A673 (cell line): ENCODE measurements at regions not wholly inside any gene's neighbourhood (a gene's known extent, or its start where the extent isn't known, plus 50 kb on each side); places are given as distances from the start of the nearest gene placed in this dataset.

ENCODE experiments used
- BruUV-seq: library from RNA; stranded (reverse); fragments of 400-500 nt; replicated peaks from 2 replicates; lab custom pipeline; 2021; lab: Mats Ljungman, UMichigan
- CTCF ChIA-PET: fragments of 300-600 bp; sonication (Branson Sonifier 250); formaldehyde crosslinking; loops from one replicate; lab custom pipeline; 2022; ENCODE audit warnings: antibody characterized with exemption; lab: Charles Lee
- POLR2A ChIA-PET: fragments of 300-600 bp; sonication (Branson Sonifier 250); formaldehyde crosslinking; loops from one replicate; lab custom pipeline; 2022; ENCODE audit warnings: antibody characterized with exemption; ENCODE audit not compliant: low non-redundant PET; lab: Charles Lee
- DNase-seq: peaks from one replicate; pipeline ENCODE4 v3.0.0-alpha.2; 2015; ENCODE audit warnings: low spot score
- H3K27ac ChIP-seq: fragments of 200-600 bp; sonication (generic); 2 replicates; pipeline ENCODE4 v1.5.1; 2016; ENCODE audit warnings: mixed run types, low read depth, mild to moderate bottlenecking, mixed read lengths, antibody characterized with exemption, low read length; ENCODE audit not compliant: poor library complexity, severe bottlenecking
- H3K27me3 ChIP-seq: fragments of 200-600 bp; sonication (generic); replicated peaks from 2 replicates; pipeline ENCODE4 v1.6.1; 2017; ENCODE audit warnings: mixed run types, low read depth, mild to moderate bottlenecking, mixed read lengths, antibody characterized with exemption, low read length; ENCODE audit not compliant: insufficient read depth, poor library complexity
- H3K36me3 ChIP-seq: fragments of 200-600 bp; sonication (generic); 2 replicates; pipeline ENCODE4 v1.6.1; 2016; ENCODE audit warnings: mixed run types, mild to moderate bottlenecking, mixed read lengths, antibody characterized with exemption, low read length; ENCODE audit not compliant: insufficient read depth, poor library complexity, severe bottlenecking
- H3K4me1 ChIP-seq: fragments of 200-600 bp; sonication (generic); 2 replicates; pipeline ENCODE4 v1.6.1; 2017; ENCODE audit warnings: mixed run types, mild to moderate bottlenecking, mixed read lengths, antibody characterized with exemption, low read length; ENCODE audit not compliant: insufficient read depth, poor library complexity, severe bottlenecking
- H3K4me3 ChIP-seq: fragments of 200-600 bp; sonication (generic); 2 replicates; pipeline ENCODE4 v1.5.1; 2016; ENCODE audit warnings: low read depth, mixed run types, mild to moderate bottlenecking, mixed read lengths, low read length; ENCODE audit not compliant: poor library complexity, severe bottlenecking
- H3K9me3 ChIP-seq: fragments of 200-600 bp; sonication (generic); 2 replicates; pipeline ENCODE4 v1.6.1; 2016; ENCODE audit warnings: mixed run types, low read depth, mild to moderate bottlenecking, mixed read lengths, antibody characterized with exemption, low read length; ENCODE audit not compliant: poor library complexity, severe bottlenecking
- CTCF ChIP-seq: fragments of 300-800, 200-600 bp; sonication (generic); conservative IDR thresholded peaks from 2 replicates; pipeline ENCODE4 v1.5.1; 2017; ENCODE audit warnings: low read depth, mild to moderate bottlenecking, antibody characterized with exemption, low read length, moderate library complexity, mixed read lengths
- EZH2 ChIP-seq: fragments of 200-600 bp; sonication (generic); IDR thresholded peaks from 2 replicates; pipeline ENCODE4 v1.6.1; 2017; ENCODE audit warnings: borderline replicate concordance, low read depth, mild to moderate bottlenecking, mixed read lengths, antibody characterized with exemption, low read length; ENCODE audit not compliant: poor library complexity, severe bottlenecking
- intact Hi-C: fragments of 100-400 bp; cut with micrococcal nuclease; formaldehyde crosslinking; loops from one replicate; pipeline ENCODE4 v1.10.0; 2022; ENCODE audit not compliant: unreplicated experiment

GRCh38 chr2:123463886-123464285 is 561.2 kb upstream of the CNTNAP5 start:
- H3K4me3 ChIP-seq: no peak overlapping the region
- H3K36me3 ChIP-seq: no peaks in the 10 kb centered on the region
- CTCF ChIA-PET: no interaction called here
- no peak overlapping the region for H3K27ac ChIP-seq
- no peaks in the 10 kb centered on the region for H3K4me1 ChIP-seq
- no TSS peak for BruUV-seq
- POLR2A ChIA-PET: no interaction called here
- no peaks in the 10 kb centered on the region for H3K9me3 ChIP-seq
- TF ChIP-seq CTCF: no peak
- TF ChIP-seq EZH2: no peak
- no peaks in the 10 kb centered on the region for H3K27me3 ChIP-seq
- DNase-seq: no peak
- intact Hi-C loops: no loop called here

GRCh38 chr2:123468071-123468470 is 557.0 kb upstream of the CNTNAP5 start:
- no peak for DNase-seq
- H3K27ac ChIP-seq: no peak overlapping the region
- intact Hi-C loops: no loop called here
- no peaks in the 10 kb centered on the region for H3K36me3 ChIP-seq
- no TSS peak for BruUV-seq
- TF ChIP-seq CTCF: no peak; the same call in 1 of the 2 replicates
- no peak for TF ChIP-seq EZH2
- no peak overlapping the region for H3K4me3 ChIP-seq
- H3K4me1 ChIP-seq: no peaks in the 10 kb centered on the region
- ChIA-PET POLR2A (no interaction called here), CTCF (no interaction called here)
- H3K27me3 ChIP-seq: no peaks in the 10 kb centered on the region
- peaks cover 21% of the 10 kb centered on the region for H3K9me3 ChIP-seq

- H3K27me3 ChIP-seq: no peaks in the 10 kb centered on the region
- H3K4me3 ChIP-seq: no peak overlapping the region
- H3K9me3 ChIP-seq: no peaks in the 10 kb centered on the region
- intact Hi-C loops: no loop called here
- H3K36me3 ChIP-seq: no peaks in the 10 kb centered on the region
- H3K4me1 ChIP-seq: no peaks in the 10 kb centered on the region
- no peak for TF ChIP-seq CTCF
- TF ChIP-seq EZH2: no peak
- H3K27ac ChIP-seq: no peak overlapping the region
- CTCF ChIA-PET: no interaction called here
- POLR2A ChIA-PET: no interaction called here
- BruUV-seq: no TSS peak
- no peak for DNase-seq
Measured at GRCh38 chr2:123481406-123481805, 543.7 kb upstream of the CNTNAP5 start.
